GM19239 (cell line): ENCODE measurements at regions not wholly inside any gene's neighbourhood (a gene's known extent, or its start where the extent isn't known, plus 50 kb on each side); places are given as distances from the start of the nearest gene placed in this dataset.
"Not testable (repeated sequence)": the region's sequence is repeated elsewhere in the genome, so short reads cannot be mapped to it uniquely, and the experiment has no call there.

ENCODE experiments used
- DNase-seq: peaks from one replicate; pipeline ENCODE4 v3.0.0; 2011; ENCODE audit warnings: low spot score; ENCODE audit not compliant: insufficient read length
- FAIRE-seq: peaks from 2 replicates; lab custom pipeline; 2011; peaks lifted over from hg19 to GRCh38; lab: Jason Lieb, UNC

GRCh38 chr2:180268006-180268405 lies 260.9 kb upstream of the CWC22 start:
- DNase-seq (no peak), FAIRE-seq (no peak)

- DNase-seq (no peak), FAIRE-seq (no peak)
These were observed 254.9 kb upstream of the CWC22 start for GRCh38 chr2:180261976-180262375.

GRCh38 chr2:180258579-180258978 lies 251.5 kb upstream of the CWC22 start:
- no peak for DNase-seq
- no peak for FAIRE-seq

- DNase-seq (no peak), FAIRE-seq (no peak)
These were observed 251.0 kb upstream of the CWC22 start for GRCh38 chr2:180258041-180258537.

DNA sequence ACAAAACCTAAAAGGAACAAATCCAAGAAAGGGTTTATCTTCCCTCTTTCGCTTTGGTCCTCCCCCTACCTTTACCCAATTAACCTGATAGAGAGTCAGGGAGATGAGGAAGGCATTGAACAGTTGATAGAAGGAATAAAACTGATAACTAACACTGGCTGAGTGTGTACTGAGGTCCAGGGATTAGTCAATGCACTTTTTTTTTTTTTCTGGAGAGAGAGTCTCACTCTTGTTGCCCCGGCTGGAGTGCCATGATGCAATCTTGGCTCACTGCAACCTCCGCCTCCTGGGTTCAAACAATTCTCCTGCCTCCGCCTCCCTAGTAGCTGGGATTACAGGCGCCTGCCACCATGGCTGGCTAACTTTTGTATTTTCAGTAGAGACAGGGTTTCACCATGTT lies 250.2 kb upstream of the CWC22 start:
- FAIRE-seq: no peak
- no peak for DNase-seq

GRCh38 chr2:180255981-180256380 lies 248.9 kb upstream of the CWC22 start:
- FAIRE-seq: no peak
- DNase-seq: no peak

GRCh38 chr2:180254872-180255271 lies 247.8 kb upstream of the CWC22 start:
- no peak for FAIRE-seq
- DNase-seq: no peak

DNA sequence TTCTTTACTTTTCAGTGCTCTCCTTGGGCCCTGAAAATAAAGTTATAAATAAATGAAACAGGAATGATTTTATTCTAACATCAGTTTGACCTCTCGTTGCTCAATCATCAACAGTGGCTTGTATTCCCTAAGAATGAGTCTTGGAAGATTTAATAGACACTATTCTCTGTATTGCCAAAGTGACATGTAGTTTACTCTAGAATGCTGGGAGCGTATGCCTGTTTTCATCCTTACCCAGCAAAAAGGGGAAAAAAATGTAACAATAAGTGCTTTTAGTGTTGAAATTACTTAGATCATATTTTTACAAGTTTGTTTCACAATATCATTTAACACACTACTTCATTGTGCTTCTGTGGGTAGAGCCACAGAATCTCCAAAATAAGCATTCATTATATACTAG lies 240.6 kb upstream of the CWC22 start:
- DNase-seq (no peak), FAIRE-seq (no peak)

DNA sequence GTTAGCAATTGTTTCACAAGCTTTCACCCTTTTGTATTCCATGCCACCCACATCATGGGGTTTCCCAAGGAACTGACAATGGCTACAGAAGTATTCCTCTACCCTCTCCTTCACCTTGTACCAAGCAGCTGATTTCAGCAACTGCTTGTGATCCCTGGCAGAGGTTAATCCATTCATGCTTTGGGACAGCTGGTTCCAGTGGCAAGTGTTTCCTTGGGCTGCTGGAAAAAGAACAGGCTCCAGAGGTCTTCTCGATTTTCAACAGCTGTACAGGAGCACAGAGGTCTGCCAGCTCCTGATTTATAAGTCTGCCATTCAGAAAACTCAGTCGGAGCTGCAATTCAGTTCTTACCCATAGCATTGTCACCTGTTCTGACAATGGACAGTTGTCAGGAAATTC lies 239.2 kb upstream of the CWC22 start:
- DNase-seq (no peak), FAIRE-seq (no peak)

- no peak for DNase-seq
- peak; percentile 72 for FAIRE-seq
These were observed 233.7 kb upstream of the CWC22 start for GRCh38 chr2:180240774-180241173.

DNA sequence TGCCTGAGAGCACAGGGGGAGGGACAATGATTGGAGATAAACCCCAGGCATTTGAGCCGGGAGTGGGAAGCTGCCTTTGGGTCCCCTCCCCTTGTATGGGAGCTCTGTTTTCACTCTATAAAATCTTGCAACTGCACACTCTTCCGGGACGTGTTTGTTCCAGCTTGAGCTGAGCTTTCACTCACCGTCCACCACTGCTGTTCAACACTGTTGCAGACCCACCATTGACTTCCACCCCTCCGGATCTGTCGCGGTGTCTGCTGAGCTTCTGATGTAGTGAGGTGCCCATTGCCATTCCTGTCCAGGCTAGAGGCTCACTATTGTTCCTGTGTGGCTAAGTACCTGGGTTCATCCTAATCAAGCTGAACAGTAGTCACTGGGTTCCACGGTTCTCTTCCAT lies 231.6 kb upstream of the CWC22 start:
- DNase-seq (no peak), FAIRE-seq (no peak)

- not testable (repeated sequence) for FAIRE-seq, DNase-seq
These were observed 229.0 kb upstream of the CWC22 start for GRCh38 chr2:180236061-180236460.

DNA sequence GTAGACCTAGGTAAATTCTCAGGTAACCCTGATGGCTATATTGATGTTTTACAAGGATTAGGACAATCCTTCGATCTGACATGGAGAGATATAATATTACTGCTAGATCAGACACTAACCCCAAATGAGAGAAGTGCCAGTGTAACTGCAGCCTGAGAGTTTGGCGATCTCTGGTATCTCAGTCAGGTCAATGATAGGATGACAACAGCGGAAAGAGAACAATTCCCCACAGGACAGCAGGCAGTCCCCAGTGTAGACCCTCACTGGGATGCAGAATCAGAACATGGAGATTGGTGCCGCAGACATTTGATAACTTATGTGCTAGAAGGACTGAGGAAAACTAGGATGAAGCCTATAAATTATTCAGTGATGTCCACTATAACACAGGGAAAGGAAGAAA lies 228.4 kb upstream of the CWC22 start:
- FAIRE-seq: not testable (repeated sequence)

DNA sequence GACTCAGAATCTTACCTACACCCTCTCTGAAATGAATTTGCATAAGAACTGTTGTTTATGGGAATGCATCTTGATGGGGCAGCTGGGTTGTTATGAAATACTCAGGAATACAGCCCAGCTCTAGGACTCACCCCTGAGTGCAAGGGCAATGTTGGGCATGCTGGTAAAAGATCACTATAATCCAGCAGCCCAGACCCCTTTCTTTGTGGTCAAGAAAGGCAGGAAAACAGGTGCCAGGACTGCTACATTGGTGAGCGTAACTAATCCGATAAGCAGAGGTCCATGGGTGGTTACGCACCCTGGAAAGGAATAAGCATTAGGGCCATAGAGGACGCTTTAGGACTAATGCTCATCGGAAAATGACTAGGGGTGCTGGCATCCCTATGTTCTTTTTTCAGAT lies 227.9 kb upstream of the CWC22 start:
- DNase-seq, FAIRE-seq: not testable (repeated sequence)

More for the DNA sequence above, 228.4 kb upstream of the CWC22 start:
- not testable (repeated sequence) for DNase-seq

- no peak for DNase-seq
- no peak for FAIRE-seq
These were observed 223.9 kb upstream of the CWC22 start for GRCh38 chr2:180231015-180231414.

DNA sequence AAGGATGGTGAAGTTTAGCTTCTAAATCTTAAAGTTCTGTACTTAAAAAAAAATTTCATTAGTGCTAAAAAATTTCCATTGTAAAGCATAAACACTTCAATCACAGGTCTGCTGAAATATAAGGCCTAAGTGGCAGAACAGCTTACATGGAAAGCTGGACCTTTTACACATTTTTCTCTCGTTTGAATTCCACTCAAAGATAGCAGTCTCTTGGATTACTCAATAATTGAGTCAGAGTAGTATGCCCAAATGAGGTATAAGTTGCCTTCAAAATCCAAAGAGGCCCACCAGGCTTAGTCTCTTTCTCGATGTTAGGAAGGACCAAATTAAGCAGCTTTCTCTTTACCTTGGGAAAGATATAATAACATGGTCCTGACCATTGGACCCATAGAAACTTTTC lies 220.4 kb upstream of the CWC22 start:
- FAIRE-seq (no peak), DNase-seq (no peak)

DNA sequence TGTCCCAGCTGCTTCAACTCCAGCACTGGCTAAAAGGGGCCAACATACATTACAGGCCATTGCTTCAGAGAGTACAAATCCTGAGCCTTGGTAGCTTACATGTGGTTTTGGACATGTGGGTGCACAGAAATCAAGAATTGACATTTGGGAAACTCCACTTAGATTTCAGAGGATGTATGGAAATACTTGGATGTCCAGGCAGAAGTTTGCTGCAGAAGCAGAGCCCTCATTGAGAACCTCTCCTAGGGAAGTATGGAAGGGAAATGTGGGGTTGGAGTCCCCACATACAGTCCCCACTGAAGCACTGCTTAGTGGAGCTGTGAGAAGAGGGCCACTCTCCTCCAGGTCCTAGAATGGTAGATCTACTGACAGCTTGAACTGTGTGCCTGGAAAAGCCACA lies 218.0 kb upstream of the CWC22 start:
- FAIRE-seq: no peak
- no peak for DNase-seq

DNA sequence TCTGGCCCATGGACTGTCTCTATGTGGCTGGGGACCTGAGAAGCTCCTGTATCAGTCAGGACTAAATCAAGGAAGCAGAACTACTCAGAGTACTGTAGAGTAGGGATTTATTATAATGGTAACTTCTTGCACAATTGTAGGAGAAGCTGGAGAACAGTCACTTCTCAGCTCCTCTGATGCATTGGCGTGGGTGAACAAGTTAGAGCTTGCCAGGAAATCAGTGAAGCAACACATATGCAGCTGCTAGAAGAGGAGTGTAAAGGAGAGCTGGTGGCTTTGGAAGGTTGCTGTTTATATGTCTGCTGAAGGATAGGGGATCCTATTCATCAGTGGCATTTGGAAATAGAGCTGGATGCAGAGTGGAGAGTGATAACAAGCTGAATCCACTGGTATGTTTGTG lies 215.5 kb upstream of the CWC22 start:
- DNase-seq (no peak), FAIRE-seq (no peak)

DNA sequence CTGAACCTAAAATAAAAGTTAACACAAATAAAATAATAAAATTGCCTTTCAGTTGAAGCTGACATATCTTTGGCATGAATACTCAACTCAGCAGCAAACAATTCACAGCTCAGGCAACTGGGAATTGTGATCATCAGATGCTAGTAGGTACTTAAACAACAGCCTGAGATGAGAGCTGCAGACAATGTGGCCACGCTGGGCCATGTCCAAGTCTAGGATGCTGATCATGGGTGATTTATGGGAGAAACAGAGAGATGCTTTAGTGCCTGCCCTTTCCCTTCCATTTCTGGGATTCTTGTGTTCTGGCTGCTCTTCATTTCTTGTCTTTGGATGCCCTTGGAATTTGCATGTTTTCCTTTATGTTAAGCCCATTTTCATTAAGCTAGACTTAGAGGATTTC lies 212.4 kb upstream of the CWC22 start:
- FAIRE-seq (no peak), DNase-seq (no peak)

- DNase-seq (no peak), FAIRE-seq (no peak)
These were observed 201.7 kb upstream of the CWC22 start for GRCh38 chr2:180208841-180209240.

DNA sequence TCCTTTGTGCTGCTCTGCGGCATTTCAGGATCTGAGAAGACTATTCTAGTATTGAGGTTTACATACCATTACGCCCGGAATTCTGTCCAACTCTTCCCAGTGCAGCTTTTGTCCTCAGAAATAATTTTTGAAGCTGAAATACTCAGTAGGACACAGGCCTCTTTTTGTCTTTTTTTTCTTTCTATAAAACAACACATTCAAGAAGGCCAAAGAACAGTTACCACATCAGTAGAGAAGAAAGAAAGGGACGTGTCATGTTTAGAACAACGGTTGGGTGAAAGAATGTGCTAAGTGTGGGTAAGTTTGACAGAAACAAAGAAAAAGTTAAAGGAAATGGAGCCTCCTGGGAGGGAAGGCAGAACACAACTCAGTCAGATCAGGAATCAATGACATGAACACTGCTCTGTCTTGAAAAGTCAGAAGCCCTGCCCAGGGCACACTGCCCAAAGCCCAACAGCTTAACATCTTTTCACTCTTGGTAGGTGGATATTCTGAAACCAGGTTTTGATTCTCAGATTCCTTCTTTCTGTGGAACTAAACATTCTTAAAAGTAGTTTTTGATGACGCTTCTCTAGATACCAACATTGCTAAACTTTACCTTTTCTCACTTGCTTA lies 198.6 kb upstream of the CWC22 start:
- FAIRE-seq (no peak), DNase-seq (no peak)

DNA sequence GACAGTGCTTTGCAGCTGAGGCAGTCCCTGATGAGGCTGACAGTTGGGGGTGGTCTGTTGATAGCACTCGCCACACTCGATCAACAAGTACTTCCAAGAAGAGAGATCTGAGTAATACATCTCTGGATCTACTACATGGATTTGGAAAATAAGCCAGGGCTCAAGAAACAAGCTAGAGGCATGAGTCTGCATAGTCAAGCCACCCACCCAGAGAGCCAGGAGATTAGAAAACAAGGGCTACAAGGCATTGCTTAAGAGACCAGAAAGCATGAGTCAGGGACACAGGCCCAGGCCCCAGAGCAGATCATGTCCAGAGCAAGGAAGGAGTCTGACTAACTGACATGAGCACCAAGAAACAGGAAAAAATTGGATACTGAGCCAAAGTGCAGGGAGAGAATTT lies 196.9 kb upstream of the CWC22 start:
- no peak for FAIRE-seq
- no peak for DNase-seq
